ENCODE measurements at regions not wholly inside any gene's neighbourhood (a gene's known extent, or its start where the extent isn't known, plus 50 kb on each side); places are given as distances from the start of the nearest gene placed in this dataset.

- TF ChIP-seq CTCF (IDR thresholded peaks at IDR 0.05 in 8 of 11, conservative IDR thresholded peaks at IDR 0.05 in 3 of 11) (no peak), POLR2A (IDR thresholded peaks at IDR 0.05) (no peak), POLR2AphosphoS5 (IDR thresholded peaks at IDR 0.05) (no peak)
Measured at GRCh38 chr5:2271316-2271715, 388.6 kb upstream of the IRX4 start.

All from spleen (tissue), 7 donors.